OCI-LY1 (cell line): ENCODE measurements at regions not wholly inside any gene's neighbourhood (a gene's known extent, or its start where the extent isn't known, plus 50 kb on each side); places are given as distances from the start of the nearest gene placed in this dataset.

Source experiments
- H2AFZ ChIP-seq: fragments of 200-600 bp; sonication (generic), shearing (Covaris generic); 2 replicates; pipeline ENCODE4 v1.6.0; 2014; ENCODE audit warnings: antibody characterized with exemption, mild to moderate bottlenecking, low read length
- H3F3A ChIP-seq: fragments of 200-600 bp; sonication (generic), shearing (Covaris generic); 2 replicates; pipeline ENCODE4 v1.6.0; 2014; ENCODE audit warnings: mild to moderate bottlenecking, antibody characterized with exemption, low read length, moderate library complexity; ENCODE audit not compliant: insufficient read depth
- H3K27ac ChIP-seq: fragments of 200-600 bp; sonication (generic); 2 replicates; pipeline ENCODE4 v1.5.1; 2014; ENCODE audit warnings: low read length, mixed run types, mild to moderate bottlenecking, low read depth; ENCODE audit not compliant: poor library complexity, severe bottlenecking
- H3K27me3 ChIP-seq: fragments of 200-600 bp; sonication (generic); 2 replicates; pipeline ENCODE4 v1.6.0; 2014; ENCODE audit warnings: antibody characterized with exemption, mild to moderate bottlenecking, low read length, moderate library complexity; ENCODE audit not compliant: insufficient read depth
- H3K36me3 ChIP-seq: fragments of 200-600 bp; sonication (generic); 2 replicates; pipeline ENCODE4 v1.6.1; 2014; ENCODE audit warnings: mild to moderate bottlenecking, antibody characterized with exemption, low read length, moderate library complexity, mixed read lengths; ENCODE audit not compliant: insufficient read depth
- H3K4me1 ChIP-seq: fragments of 200-600 bp; sonication (generic); 2 replicates; pipeline ENCODE4 v1.5.1; 2014; ENCODE audit warnings: mild to moderate bottlenecking, low read length, moderate library complexity; ENCODE audit not compliant: insufficient read depth, severe bottlenecking
- H3K4me2 ChIP-seq: fragments of 200-600 bp; sonication (generic), shearing (Covaris generic); 2 replicates; pipeline ENCODE4 v1.6.1; 2014; ENCODE audit warnings: low read length
- H3K4me3 ChIP-seq: fragments of 200-600 bp; sonication (generic); 2 replicates; pipeline ENCODE4 v1.5.1; 2014; ENCODE audit warnings: low read length, low read depth, mild to moderate bottlenecking, mixed read lengths; ENCODE audit not compliant: poor library complexity, severe bottlenecking
- H3K79me2 ChIP-seq: fragments of 200-600 bp; shearing (Covaris generic); 2 replicates; pipeline ENCODE4 v1.6.1; 2016; ENCODE audit warnings: mixed run types, low read length, mixed read lengths; ENCODE audit not compliant: insufficient read depth
- H3K9ac ChIP-seq: fragments of 200-600 bp; sonication (generic), shearing (Covaris generic); 2 replicates; pipeline ENCODE4 v1.6.1; 2014; ENCODE audit warnings: mild to moderate bottlenecking, low read length, mixed read lengths
- H3K9me2 ChIP-seq: fragments of 200-600 bp; sonication (generic), shearing (Covaris generic); 2 replicates; pipeline ENCODE4 v1.6.1; 2014; ENCODE audit warnings: low read depth, mild to moderate bottlenecking, low read length, mixed read lengths
- H3K9me3 ChIP-seq: fragments of 200-600 bp; shearing (Covaris generic); 2 replicates; pipeline ENCODE4 v1.6.1; 2014; ENCODE audit warnings: low read length, mixed read lengths
- H4K20me1 ChIP-seq: fragments of 200-600 bp; sonication (generic), shearing (Covaris generic); 2 replicates; pipeline ENCODE4 v1.6.0; 2016; ENCODE audit warnings: mild to moderate bottlenecking, low read length; ENCODE audit not compliant: insufficient read depth
- EZH2 ChIP-seq: fragments of 200-600 bp; sonication (generic), shearing (Covaris generic); IDR thresholded peaks from 2 replicates; pipeline ENCODE4 v1.8.0; 2017; ENCODE audit warnings: borderline replicate concordance, mixed run types, mild to moderate bottlenecking, antibody characterized with exemption, low read length, moderate library complexity, mixed read lengths
- TF ChIP-seq, protein P1 (sequence below): fragments of 200-600 bp; sonication (generic), shearing (Covaris generic); IDR thresholded peaks from 2 replicates; pipeline ENCODE4 v1.5.1; 2017; ENCODE audit warnings: mild to moderate bottlenecking, antibody characterized with exemption, low read length, moderate library complexity, mixed read lengths

DNA sequence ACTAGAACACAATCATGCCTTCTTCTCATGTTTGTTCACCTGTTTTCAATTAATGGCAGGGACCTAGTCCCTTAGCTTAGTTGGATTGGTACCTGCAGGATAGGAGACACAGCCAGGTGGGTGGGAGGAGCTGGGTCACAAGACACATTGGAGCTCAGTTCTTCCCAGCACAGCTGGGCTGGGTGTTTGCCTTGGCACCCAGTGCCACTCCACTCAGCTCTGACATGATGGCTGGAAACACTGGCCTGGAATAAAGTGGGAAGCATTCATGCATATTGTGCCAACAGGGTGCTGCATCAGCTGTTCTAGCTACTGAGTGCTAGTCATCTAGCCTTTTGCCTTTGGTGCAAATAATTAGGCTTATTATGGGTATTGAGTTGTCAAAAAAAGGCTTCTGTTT is 226.1 kb downstream of the PTEN start:
- TF ChIP-seq, protein P1, sequence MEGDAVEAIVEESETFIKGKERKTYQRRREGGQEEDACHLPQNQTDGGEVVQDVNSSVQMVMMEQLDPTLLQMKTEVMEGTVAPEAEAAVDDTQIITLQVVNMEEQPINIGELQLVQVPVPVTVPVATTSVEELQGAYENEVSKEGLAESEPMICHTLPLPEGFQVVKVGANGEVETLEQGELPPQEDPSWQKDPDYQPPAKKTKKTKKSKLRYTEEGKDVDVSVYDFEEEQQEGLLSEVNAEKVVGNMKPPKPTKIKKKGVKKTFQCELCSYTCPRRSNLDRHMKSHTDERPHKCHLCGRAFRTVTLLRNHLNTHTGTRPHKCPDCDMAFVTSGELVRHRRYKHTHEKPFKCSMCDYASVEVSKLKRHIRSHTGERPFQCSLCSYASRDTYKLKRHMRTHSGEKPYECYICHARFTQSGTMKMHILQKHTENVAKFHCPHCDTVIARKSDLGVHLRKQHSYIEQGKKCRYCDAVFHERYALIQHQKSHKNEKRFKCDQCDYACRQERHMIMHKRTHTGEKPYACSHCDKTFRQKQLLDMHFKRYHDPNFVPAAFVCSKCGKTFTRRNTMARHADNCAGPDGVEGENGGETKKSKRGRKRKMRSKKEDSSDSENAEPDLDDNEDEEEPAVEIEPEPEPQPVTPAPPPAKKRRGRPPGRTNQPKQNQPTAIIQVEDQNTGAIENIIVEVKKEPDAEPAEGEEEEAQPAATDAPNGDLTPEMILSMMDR = no peak
- Histone ChIP-seq H4K20me1 (no peaks in the 10 kb centered on the region), H2AFZ (no peak overlapping the region)

DNA sequence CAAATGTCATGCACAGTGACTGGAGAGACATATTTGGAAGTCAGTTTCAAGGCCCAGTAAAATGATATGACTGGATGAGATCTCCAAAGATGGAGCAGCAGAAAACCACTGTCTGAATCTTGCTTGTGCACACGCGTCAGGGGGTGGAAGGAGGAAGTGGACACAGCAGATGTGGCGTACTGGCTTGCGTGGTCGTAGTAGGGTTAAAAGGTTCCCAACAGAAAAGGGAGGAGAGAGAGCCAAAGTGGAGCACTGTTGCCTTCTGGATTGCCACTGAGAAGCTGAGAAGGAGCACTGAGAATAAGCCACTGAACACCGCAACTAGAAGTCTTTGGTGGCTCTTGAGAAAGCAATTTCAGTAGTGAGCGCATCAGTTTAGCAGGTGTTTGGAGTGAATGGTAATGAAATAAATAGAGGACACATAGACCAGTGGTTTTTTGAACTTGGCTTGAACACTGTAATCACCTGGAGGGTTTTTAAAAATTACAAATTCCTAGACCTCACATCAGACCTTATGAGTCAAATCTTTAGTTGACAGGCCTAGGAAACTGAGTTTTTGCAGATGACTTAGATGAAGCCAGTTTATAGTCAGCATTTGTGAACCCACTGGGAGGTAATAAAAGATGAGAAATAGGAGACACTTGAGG is 227.3 kb downstream of the PTEN start:
- Histone ChIP-seq H3K36me3 (no peaks in the 10 kb centered on the region), H2AFZ (no peak overlapping the region), H3K27ac (no peak overlapping the region), H3K27me3 (no peaks in the 10 kb centered on the region), H3K4me3 (no peak overlapping the region), H4K20me1 (no peaks in the 10 kb centered on the region), H3K4me2 (no peak overlapping the region), H3F3A (no peaks in the 10 kb centered on the region), H3K9ac (no peak overlapping the region), H3K4me1 (no peaks in the 10 kb centered on the region), H3K9me3 (no peaks in the 10 kb centered on the region), H3K79me2 (no peaks in the 10 kb centered on the region), H3K9me2 (no peaks in the 10 kb centered on the region)
- no peak for TF ChIP-seq EZH2
- TF ChIP-seq, protein P1 = no peak

More for the DNA sequence above, 226.1 kb downstream of the PTEN start:
- Histone ChIP-seq H3K9me3 (no peaks in the 10 kb centered on the region), H3K27ac (no peak overlapping the region), H3K79me2 (no peaks in the 10 kb centered on the region), H3K4me1 (no peaks in the 10 kb centered on the region), H3K9ac (no peak overlapping the region), H3K36me3 (no peaks in the 10 kb centered on the region), H3K4me2 (no peak overlapping the region), H3K27me3 (no peaks in the 10 kb centered on the region), H3K9me2 (no peaks in the 10 kb centered on the region), H3F3A (no peaks in the 10 kb centered on the region), H3K4me3 (no peak overlapping the region)

DNA sequence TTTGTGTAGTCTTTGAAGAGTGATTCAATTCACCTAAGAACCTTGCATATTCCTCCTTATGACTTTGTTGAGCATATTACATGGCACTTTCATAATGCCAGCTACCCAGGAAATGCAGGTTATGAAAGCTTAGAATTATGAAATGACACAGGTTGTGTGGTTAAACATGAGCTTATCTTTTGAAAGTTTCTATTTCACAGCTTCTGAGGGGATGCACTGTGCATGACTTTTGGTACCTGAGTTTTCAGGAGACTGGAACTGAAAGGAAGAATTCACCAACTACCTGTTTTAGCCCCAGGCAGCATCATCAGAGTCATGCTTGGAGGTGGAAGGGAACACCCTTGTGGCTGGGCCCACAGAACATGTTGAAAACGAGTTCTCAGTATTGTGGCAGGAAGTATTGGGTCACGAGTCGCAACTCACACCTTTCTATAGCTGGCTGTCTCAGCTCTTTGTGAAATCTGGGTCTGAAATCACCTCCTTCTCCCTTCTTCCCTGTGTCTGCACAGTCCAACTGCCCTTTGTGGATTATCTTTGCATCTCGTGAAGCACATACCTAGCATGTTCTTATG is 228.2 kb downstream of the PTEN start:
- TF ChIP-seq, protein P1 = no peak
- TF ChIP-seq EZH2 = no peak
- H3K27ac ChIP-seq = no peak overlapping the region
- H3K9me3 ChIP-seq = no peaks in the 10 kb centered on the region
- no peak overlapping the region for H3K4me2 ChIP-seq
- H3K27me3 ChIP-seq = no peaks in the 10 kb centered on the region
- H3K9me2 ChIP-seq = no peaks in the 10 kb centered on the region
- no peaks in the 10 kb centered on the region for H3F3A ChIP-seq
- no peak overlapping the region for H2AFZ ChIP-seq
- no peaks in the 10 kb centered on the region for H3K4me1 ChIP-seq
- H3K36me3 ChIP-seq = no peaks in the 10 kb centered on the region
- H3K79me2 ChIP-seq = no peaks in the 10 kb centered on the region
- no peak overlapping the region for H3K9ac ChIP-seq
- H4K20me1 ChIP-seq = no peaks in the 10 kb centered on the region
- no peak overlapping the region for H3K4me3 ChIP-seq
